ENCODE measurements at regions not wholly inside any gene's neighbourhood (a gene's known extent, or its start where the extent isn't known, plus 50 kb on each side); places are given as distances from the start of the nearest gene placed in this dataset.

- DNase-seq (ENCODE audit: low spot score): no peak
Measured at GRCh38 chr2:71791501-71792135, 338.3 kb downstream of the DYSF start.

DNA sequence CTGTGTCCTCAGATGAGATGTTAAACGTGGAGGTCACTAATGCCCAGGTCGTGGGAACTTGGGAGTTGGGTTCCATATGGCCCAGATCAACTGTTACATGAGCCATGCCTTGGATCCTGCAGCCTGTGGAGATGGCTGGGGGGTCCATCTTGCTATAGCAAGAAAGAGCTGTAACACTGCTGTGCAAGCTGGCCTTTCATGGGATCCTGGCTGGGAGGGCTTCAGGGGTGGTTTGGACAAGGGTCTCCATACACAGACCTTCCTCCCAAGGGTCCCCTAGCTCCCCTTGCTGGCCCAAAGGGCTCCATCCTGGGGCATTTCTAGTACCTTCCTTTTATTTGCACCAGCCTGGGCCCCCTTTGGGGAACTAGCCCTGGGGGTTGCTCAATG is 337.7 kb downstream of the DYSF start:
- no peak for DNase-seq (ENCODE audit: low spot score)

DNA sequence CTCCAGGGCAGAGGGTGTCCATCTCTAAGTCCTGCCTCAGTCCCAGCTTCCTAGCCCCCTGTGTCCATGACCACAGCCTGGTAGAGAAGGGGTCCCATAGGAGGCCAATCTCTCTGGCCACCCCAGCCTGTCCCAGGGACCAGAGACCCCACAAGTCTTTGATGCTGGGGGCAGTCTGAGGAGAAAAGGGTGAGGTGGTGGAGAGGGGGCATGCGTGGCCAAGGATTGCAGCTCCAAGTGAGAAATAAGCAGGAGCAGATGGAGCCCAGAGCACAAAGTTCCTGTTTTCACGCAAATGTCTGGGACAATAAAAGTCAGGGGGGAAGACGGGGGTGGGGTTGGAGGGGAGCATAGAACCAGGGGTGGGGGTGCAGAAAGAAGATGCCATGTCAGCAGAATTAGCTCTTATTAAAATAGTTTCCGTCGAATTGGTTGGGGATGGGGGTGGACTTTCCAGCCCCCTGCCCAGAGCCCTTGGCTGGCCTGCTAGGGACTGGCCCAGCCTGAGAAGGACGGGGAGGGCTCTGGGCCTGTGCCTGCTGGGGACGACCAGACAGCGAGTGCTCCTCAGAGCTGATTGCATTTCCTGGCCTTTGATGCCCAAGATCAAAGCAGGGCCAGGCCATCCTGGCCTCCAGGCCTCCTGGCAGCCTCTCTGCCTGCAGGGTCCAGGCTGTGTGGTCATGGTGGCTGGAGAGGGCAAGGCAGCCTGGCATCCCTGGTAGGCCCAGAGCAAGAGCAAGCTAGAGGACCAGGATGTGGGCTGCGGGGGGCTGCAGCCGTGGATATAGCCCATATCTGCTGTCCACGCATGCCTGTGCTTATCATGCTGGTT is 337.1 kb downstream of the DYSF start:
- no peak for DNase-seq (ENCODE audit: low spot score)

- DNase-seq (ENCODE audit: low spot score): no peak
Measured at GRCh38 chr2:71789556-71790204, 336.3 kb downstream of the DYSF start.

DNA sequence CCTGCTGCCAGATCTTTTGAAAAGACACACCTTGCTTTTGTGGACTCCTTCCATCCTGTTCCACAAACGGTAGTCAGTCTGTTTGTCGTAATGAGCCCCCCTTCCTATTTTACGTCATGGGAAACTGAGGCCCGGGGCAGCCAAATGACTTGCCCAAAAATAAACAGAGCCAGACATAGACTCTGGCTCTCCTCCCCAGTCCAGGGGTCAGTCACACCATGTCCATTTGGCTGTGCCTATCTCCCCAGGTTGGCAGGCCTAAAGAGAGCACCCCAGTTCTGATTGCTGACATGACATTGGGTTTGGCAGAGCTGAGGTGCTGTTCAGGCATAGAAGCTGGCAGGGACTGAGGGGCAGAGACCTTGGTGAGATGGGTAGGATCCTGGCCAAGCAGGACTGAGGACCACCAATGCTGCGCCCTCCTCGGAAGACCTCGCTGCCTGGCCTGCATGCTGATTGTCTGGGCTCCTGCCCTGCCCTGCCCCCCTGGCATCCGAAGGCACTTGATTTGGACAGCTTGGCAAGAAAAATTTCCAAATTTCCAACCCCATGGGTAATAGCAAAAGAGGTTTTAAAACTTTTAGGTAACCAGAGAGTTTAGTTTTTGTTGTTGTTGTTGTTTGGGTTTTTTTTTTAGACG is 335.4 kb downstream of the DYSF start:
- no peak for DNase-seq (ENCODE audit: low spot score)

DNA sequence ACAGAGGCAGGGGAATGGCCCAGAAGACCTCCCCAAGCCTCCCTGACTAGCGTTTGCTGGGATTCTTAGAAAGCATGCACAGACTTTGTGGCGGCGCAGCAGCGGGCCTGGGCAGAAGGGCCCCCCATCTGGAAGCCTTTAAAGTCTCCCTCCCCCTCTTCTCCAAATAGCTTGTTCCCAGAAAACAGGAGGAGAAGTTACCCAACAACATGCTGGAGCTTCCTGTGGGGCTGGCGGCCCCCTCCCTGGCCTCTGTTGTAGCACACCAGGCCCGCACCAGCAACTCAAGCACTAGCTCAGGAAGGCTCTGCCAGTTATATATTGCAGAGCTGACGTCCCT is 334.8 kb downstream of the DYSF start:
- no peak for DNase-seq (ENCODE audit: low spot score)

GRCh38 chr2:71787476-71788185 is 334.3 kb downstream of the DYSF start:
- DNase-seq (ENCODE audit: low spot score): no peak

DNA sequence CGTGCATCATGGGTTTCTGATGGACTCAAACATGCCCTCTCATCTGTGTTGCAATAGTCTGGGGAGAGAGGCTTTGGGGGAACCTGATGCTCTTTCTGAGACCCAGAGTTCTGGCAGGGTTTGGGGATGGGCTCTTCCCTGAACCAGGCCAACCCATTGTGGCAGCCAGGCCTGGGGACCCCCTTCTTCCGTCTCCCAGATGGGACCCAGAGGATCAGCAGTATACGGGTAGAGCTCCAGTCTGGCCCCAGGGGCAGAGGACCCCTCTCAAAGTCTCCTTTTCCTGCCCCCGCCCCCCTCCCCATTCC is 333.7 kb downstream of the DYSF start:
- DNase-seq (ENCODE audit: low spot score): no peak

GRCh38 chr2:71786291-71787107 is 333.1 kb downstream of the DYSF start:
- DNase-seq (ENCODE audit: low spot score): no peak

DNA sequence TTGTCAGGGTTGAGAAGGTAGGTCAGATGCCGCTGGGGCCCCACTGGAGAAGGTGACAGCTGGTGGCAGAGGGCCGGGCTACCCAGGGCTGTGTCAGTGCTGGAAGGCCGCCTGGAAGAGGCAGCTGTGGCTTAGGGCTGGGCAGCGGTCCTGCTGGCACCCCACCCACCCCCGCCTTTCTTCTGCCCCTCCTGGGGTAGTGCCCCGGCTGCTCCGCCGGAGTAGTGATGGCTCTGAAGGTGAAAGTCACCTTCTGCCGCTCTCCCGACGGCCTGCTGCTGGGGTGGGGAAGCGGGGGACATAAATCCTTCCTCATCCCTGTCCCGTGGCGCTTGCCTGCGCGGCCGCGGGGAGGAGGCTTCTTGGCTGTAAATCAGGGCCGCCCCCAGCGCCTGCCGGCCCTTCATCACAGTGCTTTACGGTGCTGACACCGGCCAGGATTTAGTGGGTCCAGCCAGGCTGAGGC is 332.2 kb downstream of the DYSF start:
- no peak for DNase-seq (ENCODE audit: low spot score)

GRCh38 chr2:71784734-71785511 is 331.6 kb downstream of the DYSF start:
- no peak for DNase-seq (ENCODE audit: low spot score)

DNA sequence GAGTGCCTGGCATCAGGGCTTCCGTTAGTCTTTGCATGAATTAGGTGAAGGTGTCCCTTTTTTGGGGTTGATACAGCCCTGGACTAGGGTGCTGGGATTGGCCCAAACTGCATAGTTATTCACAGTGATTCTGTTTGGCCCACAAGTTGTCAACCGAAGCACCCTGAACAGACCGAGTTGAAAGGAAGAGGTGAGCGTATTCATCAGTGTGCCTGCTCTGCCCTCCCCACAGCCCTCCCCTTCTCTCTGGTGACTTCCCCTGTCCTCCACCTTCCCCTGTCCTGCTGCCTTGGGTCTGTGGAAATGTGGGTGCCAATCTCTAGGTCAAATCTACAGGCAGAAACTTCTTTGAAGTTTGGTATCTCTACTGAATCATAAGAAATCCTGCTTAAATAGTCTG is 330.5 kb downstream of the DYSF start:
- DNase-seq (ENCODE audit: low spot score): no peak

DNA sequence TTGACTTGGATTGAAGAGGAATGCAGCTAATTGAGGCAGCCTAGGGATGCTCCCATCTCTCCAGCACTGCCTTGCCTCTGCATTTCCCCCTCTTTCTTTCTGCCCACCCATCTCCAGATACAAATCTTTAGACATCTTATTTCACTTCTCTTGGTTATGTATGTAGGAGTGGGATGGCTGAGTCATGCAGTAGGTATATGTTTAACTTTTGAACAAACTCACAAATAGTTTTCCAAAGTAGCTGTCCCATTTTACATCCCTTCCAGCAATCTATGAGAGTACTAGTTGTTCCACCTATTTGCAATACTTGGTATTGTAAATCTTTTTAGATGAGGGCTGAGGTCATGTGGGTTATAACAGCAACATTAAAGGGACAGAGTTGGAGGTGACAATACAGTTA is 329.9 kb downstream of the DYSF start:
- DNase-seq (ENCODE audit: low spot score): no peak

DNA sequence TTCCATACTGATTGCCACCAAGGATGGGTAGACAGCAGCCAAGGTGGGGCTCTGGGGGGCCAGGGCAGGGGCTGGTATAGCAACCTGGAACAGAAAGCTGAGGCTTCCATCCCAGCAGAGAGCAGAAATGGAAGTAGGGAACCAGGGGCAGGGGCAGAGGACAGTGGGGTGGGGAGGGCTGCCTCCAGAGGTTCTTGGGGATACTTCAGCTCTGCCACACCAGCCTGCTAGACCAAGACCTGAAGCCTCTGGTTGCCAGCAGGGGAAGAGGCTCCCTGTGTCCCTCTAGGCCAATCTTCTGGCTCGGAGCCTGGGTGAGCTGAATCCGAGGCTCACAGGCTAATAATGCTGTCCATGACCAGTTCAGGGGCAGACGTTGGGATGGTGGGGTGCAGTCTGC is 329.0 kb downstream of the DYSF start:
- no peak for DNase-seq (ENCODE audit: low spot score)

- no peak for DNase-seq (ENCODE audit: low spot score)
Measured at GRCh38 chr2:71781695-71782228, 328.4 kb downstream of the DYSF start.

DNA sequence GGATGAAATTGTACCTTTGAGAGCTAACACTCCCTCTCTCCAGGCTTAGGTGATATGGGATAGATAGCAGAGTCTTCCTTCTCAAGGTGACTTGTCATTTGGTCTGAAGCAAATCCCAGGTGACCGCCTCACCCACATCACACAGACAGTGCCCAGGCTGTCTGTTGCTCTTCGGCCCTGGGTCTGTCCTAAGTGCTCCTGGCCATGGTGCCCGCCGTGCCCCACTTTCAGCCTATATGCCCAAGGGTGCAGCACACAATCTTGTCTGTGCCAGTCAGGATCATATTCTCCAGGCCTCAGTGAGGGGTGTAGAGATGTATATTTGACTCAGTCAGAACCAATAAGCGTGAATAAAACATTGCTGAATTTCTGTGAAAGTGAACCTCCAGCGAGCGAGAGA is 326.8 kb downstream of the DYSF start:
- DNase-seq (ENCODE audit: low spot score): no peak

GRCh38 chr2:71779774-71780105 is 326.4 kb downstream of the DYSF start:
- no peak for DNase-seq (ENCODE audit: low spot score)

- DNase-seq (ENCODE audit: low spot score): no peak
Measured at GRCh38 chr2:71778936-71779773, 325.8 kb downstream of the DYSF start.

DNA sequence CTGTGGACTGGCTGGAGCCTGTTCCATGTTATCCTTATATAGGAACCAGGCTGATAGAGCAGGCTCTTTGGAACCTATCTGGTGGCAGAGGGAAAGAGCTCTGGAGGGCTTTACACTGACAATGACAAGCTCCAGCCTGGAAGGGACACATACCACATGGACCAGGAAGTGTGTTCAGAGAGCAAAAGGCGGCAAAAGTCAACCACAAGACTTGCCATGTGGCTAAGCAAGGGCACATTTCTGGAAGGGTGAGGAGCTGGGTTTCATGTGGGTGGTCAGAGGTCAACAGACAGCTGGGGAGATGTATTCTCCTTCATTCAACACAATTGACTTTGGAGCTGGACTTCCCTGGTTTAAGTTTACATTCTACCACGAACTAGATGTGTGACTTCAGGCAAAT is 325.2 kb downstream of the DYSF start:
- DNase-seq (ENCODE audit: low spot score): no peak

DNA sequence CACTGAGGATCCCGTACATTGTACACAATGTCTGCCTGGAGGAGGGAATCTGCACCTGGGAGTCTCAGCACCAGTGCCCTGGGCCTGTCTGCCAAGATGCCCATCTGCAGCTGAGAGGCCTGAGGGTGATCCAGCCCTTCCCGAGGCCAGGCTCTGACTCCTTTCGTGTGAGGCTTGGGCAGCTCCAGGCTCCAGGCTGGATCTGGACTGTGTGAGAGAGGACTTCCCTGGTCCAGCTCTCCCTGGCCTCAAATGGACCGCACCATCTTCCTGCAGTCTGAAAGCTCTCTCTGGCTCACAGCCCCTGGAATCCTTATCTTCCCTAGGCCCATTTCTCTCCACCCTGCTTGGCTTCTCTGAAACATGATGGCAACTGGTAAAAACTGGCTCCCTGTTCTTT is 324.6 kb downstream of the DYSF start:
- DNase-seq (ENCODE audit: low spot score): no peak
